HCEC 1CT (cell line): ENCODE measurements at regions not wholly inside any gene's neighbourhood (a gene's known extent, or its start where the extent isn't known, plus 50 kb on each side); places are given as distances from the start of the nearest gene placed in this dataset.

Source experiments
- DNase-seq: peaks from one replicate; pipeline ENCODE4 v3.0.0-alpha.2; 2017

- DNase-seq: no peak
Observed at GRCh38 chr6:105954148-105954547, 132.0 kb upstream of the PRDM1 start.

GRCh38 chr6:105952772-105953690 is 133.1 kb upstream of the PRDM1 start:
- DNase-seq: no peak

- DNase-seq: no peak
Observed at GRCh38 chr6:105952326-105952725, 133.8 kb upstream of the PRDM1 start.

GRCh38 chr6:105951322-105951721 is 134.8 kb upstream of the PRDM1 start:
- DNase-seq: no peak

- no peak for DNase-seq
Observed at GRCh38 chr6:105949869-105950268, 136.3 kb upstream of the PRDM1 start.

GRCh38 chr6:105943514-105943913 is 142.6 kb upstream of the PRDM1 start:
- DNase-seq: no peak

GRCh38 chr6:105941621-105942412 is 144.3 kb upstream of the PRDM1 start:
- peak; percentile 69 for DNase-seq

- DNase-seq: no peak
Observed at GRCh38 chr6:105940990-105941389, 145.1 kb upstream of the PRDM1 start.

GRCh38 chr6:105936972-105937371 is 149.2 kb upstream of the PRDM1 start:
- no peak for DNase-seq

- peak; percentile 24 for DNase-seq
Observed at GRCh38 chr6:105935416-105935815, 150.7 kb upstream of the PRDM1 start.

GRCh38 chr6:105934708-105935107 is 151.4 kb upstream of the PRDM1 start:
- DNase-seq: no peak

- peak; percentile 37 for DNase-seq
Observed at GRCh38 chr6:105932440-105932839, 153.7 kb upstream of the PRDM1 start.

- no peak for DNase-seq
Observed at GRCh38 chr6:105929626-105930025, 156.5 kb upstream of the PRDM1 start.

GRCh38 chr6:105926318-105926717 is 159.8 kb upstream of the PRDM1 start:
- DNase-seq: no peak

- DNase-seq: no peak
Observed at GRCh38 chr6:105925706-105926105, 160.4 kb upstream of the PRDM1 start.

- peak; percentile 32 for DNase-seq
Observed at GRCh38 chr6:105921781-105922180, 164.4 kb upstream of the PRDM1 start.

GRCh38 chr6:105920071-105920470 is 166.1 kb upstream of the PRDM1 start:
- no peak for DNase-seq

GRCh38 chr6:105917038-105917695 is 169.0 kb upstream of the PRDM1 start:
- no peak for DNase-seq

- DNase-seq: no peak
Observed at GRCh38 chr6:105911106-105911629, 175.0 kb upstream of the PRDM1 start.

GRCh38 chr6:105909106-105909505 is 177.0 kb upstream of the PRDM1 start:
- no peak for DNase-seq

GRCh38 chr6:105907991-105908390 is 178.1 kb upstream of the PRDM1 start:
- no peak for DNase-seq

GRCh38 chr6:105907301-105907700 is 178.8 kb upstream of the PRDM1 start:
- DNase-seq: no peak

- no peak for DNase-seq
Observed at GRCh38 chr6:105902401-105903031, 183.6 kb upstream of the PRDM1 start.
